HCT116 (cell line): ENCODE measurements at regions not wholly inside any gene's neighbourhood (a gene's known extent, or its start where the extent isn't known, plus 50 kb on each side); places are given as distances from the start of the nearest gene placed in this dataset.

ENCODE experiments used
- ATAC-seq: fragments of 200-7000 bp; cut with Tn5 transposase; 2 replicates; pipeline ENCODE4 v1.9.1; 2020; ENCODE audit warnings: mild to moderate bottlenecking, moderate library complexity
- BruUV-seq: library from RNA; stranded (reverse); fragments of 400-500 nt; replicated peaks from 2 replicates; lab custom pipeline; 2021; lab: Mats Ljungman, UMichigan
- CTCF ChIA-PET: fragments of 300-600 bp; sonication (Branson Sonifier 250); formaldehyde crosslinking; loops from one replicate; lab custom pipeline; 2021; ENCODE audit warnings: antibody characterized with exemption; lab: Charles Lee
- POLR2A ChIA-PET: fragments of 300-600, 350-600 bp; sonication (Branson Sonifier 250); formaldehyde crosslinking; loops from one replicate; lab custom pipeline; 2021; ENCODE audit warnings: antibody characterized with exemption; lab: Charles Lee
- RAD21 ChIA-PET, 2 experiments: fragments of 300-600 bp; sonication (Branson Sonifier 250); formaldehyde crosslinking; loops; one replicate each; lab custom pipeline; 2023; ENCODE audit warnings: low total read pairs in 2 of 2; ENCODE audit not compliant: uncharacterized antibody in 2 of 2, unreplicated experiment in 2 of 2, low non-redundant PET in 1 of 2; lab: Charles Lee
- DNase-seq: peaks from one replicate; pipeline ENCODE4 v3.0.0-alpha.2; 2010; ENCODE audit warnings: low read depth, low spot score
- H2AFZ ChIP-seq: fragments of 200-600 bp; shearing (Covaris generic), sonication (generic); 2 replicates; pipeline ENCODE4 v1.6.1; 2017; ENCODE audit warnings: low read depth, mixed run types, mixed read lengths, antibody characterized with exemption, low read length; ENCODE audit not compliant: poor library complexity, severe bottlenecking
- H3K27ac ChIP-seq: 2 replicates; pipeline ENCODE4 v1.5.1; 2012; ENCODE audit warnings: low read depth, low read length
- H3K27me3 ChIP-seq: fragments of 200-600 bp; sonication (generic); 2 replicates; pipeline ENCODE4 v1.6.1; 2016; ENCODE audit warnings: mixed run types, low read length, mixed read lengths; ENCODE audit not compliant: insufficient read depth
- H3K36me3 ChIP-seq, 2 experiments: fragments of 200-500 bp in 1 of 2; fragments of 200-600 bp in 1 of 2; sonication (Bioruptor generic) in 1 of 2; sonication (generic) in 1 of 2; 2 replicates each; pipeline versions ENCODE4 v1.5.1 to v1.6.1; 2014 to 2016; ENCODE audit warnings: low read length in 2 of 2, inconsistent platforms in 1 of 2, mixed read lengths in 1 of 2, mixed run types in 1 of 2; ENCODE audit not compliant: insufficient read depth in 2 of 2, control insufficient read depth in 1 of 2
- H3K4me1 ChIP-seq, 2 experiments: fragments of 200-600 bp in 1 of 2; sonication (generic) in 1 of 2; 2 replicates each; pipeline versions ENCODE4 v1.5.1 to v1.6.1; 2012 to 2017; ENCODE audit warnings: low read length in 2 of 2, inconsistent platforms in 1 of 2, mild to moderate bottlenecking in 1 of 2, mixed read lengths in 1 of 2, mixed run types in 1 of 2, moderate library complexity in 1 of 2; ENCODE audit not compliant: insufficient read depth in 2 of 2, control insufficient read depth in 1 of 2
- H3K4me2 ChIP-seq: fragments of 200-600 bp; sonication (generic); 2 replicates; pipeline ENCODE4 v1.6.1; 2017; ENCODE audit warnings: mixed run types, low read length, mixed read lengths
- H3K4me3 ChIP-seq, 2 experiments: fragments of 200-600 bp in 1 of 2; sonication (generic) in 1 of 2; replicated peaks in 1 of 2; 2 replicates each; pipeline ENCODE4 v1.5.1; 2011 to 2016; ENCODE audit warnings: low read length in 2 of 2, control low read depth in 1 of 2, low read depth in 1 of 2, mild to moderate bottlenecking in 1 of 2, mixed read lengths in 1 of 2, mixed run types in 1 of 2
- H3K79me2 ChIP-seq: fragments of 200-600 bp; sonication (generic); 2 replicates; pipeline ENCODE4 v1.6.1; 2017; ENCODE audit warnings: mild to moderate bottlenecking, mixed run types, low read length, moderate library complexity, mixed read lengths; ENCODE audit not compliant: insufficient read depth
- H3K9ac ChIP-seq: fragments of 200-600 bp; sonication (generic); 2 replicates; pipeline ENCODE4 v1.6.1; 2016; ENCODE audit warnings: low read length, mixed read lengths
- H3K9me2 ChIP-seq: fragments of 200-600 bp; sonication (generic), shearing (Covaris generic); 2 replicates; pipeline ENCODE4 v1.6.1; 2017; ENCODE audit warnings: mixed run types, mild to moderate bottlenecking, moderate library complexity; ENCODE audit not compliant: insufficient read depth
- H3K9me3 ChIP-seq, 2 experiments: fragments of 200-500 bp in 1 of 2; fragments of 200-600 bp in 1 of 2; sonication (Bioruptor generic) in 1 of 2; sonication (generic) in 1 of 2; 2 replicates each; pipeline ENCODE4 v1.6.1; 2014 to 2017; ENCODE audit warnings: low read length in 2 of 2, mixed read lengths in 2 of 2, inconsistent platforms in 1 of 2, low read depth in 1 of 2, mild to moderate bottlenecking in 1 of 2, mixed run types in 1 of 2, moderate library complexity in 1 of 2; ENCODE audit not compliant: control insufficient read depth in 1 of 2, insufficient read depth in 1 of 2
- H4K20me1 ChIP-seq: fragments of 200-600 bp; sonication (generic), shearing (Covaris generic); 2 replicates; pipeline ENCODE4 v1.6.1; 2017; ENCODE audit warnings: mixed run types, mild to moderate bottlenecking, moderate library complexity; ENCODE audit not compliant: insufficient read depth
- CBX3 ChIP-seq: IDR thresholded peaks from 2 replicates; pipeline ENCODE4 v1.6.1; 2012; ENCODE audit warnings: low read depth
- CEBPB ChIP-seq: IDR thresholded peaks from 2 replicates; pipeline ENCODE4 v1.6.1; 2012; ENCODE audit warnings: low read depth
- CTCF ChIP-seq, 3 experiments: fragments of 200-600 bp in 1 of 3; sonication (generic) in 1 of 3; IDR thresholded peaks in 2 of 3; conservative IDR thresholded peaks in 1 of 3; 2 replicates each; pipeline ENCODE4 v1.5.1; 2012 to 2017; ENCODE audit warnings: low read depth in 2 of 3, low read length in 2 of 3, antibody characterized with exemption in 1 of 3, borderline replicate concordance in 1 of 3, control low read depth in 1 of 3, mild to moderate bottlenecking in 1 of 3, mixed read lengths in 1 of 3, mixed run types in 1 of 3, moderate library complexity in 1 of 3; ENCODE audit not compliant: insufficient read depth in 1 of 3
- ELF1 ChIP-seq: IDR thresholded peaks from 2 replicates; pipeline ENCODE4 v1.6.1; 2012; ENCODE audit warnings: low read depth, borderline replicate concordance
- EZH2phosphoT487 ChIP-seq: fragments of 200-600 bp; IDR thresholded peaks from 2 replicates; pipeline ENCODE4 v1.6.1; 2018; ENCODE audit warnings: antibody characterized with exemption, borderline replicate concordance
- JUND ChIP-seq: IDR thresholded peaks from 2 replicates; pipeline ENCODE4 v1.6.1; 2012
- POLR2AphosphoS5 ChIP-seq: IDR thresholded peaks from 2 replicates; pipeline ENCODE4 v1.6.1; 2011; ENCODE audit warnings: mild to moderate bottlenecking, low read depth, low read length, moderate library complexity
- REST ChIP-seq: IDR thresholded peaks from 2 replicates; pipeline ENCODE4 v1.6.1; 2012; ENCODE audit warnings: low read depth
- SIN3A ChIP-seq: IDR thresholded peaks from 2 replicates; pipeline ENCODE4 v1.6.1; 2012; ENCODE audit warnings: low read depth
- SP1 ChIP-seq: IDR thresholded peaks from 2 replicates; pipeline ENCODE4 v1.6.1; 2012; ENCODE audit warnings: low read depth
- YY1 ChIP-seq: IDR thresholded peaks from 2 replicates; pipeline ENCODE4 v1.6.1; 2011; ENCODE audit warnings: low read length, low read depth, moderate library complexity, mild to moderate bottlenecking; ENCODE audit not compliant: insufficient replicate concordance; ENCODE audit errors: extremely low read depth
- ZBTB33 ChIP-seq: IDR thresholded peaks from 2 replicates; pipeline ENCODE4 v1.6.1; 2011; ENCODE audit warnings: mild to moderate bottlenecking, low read length, moderate library complexity; ENCODE audit not compliant: insufficient replicate concordance; ENCODE audit errors: extremely low read depth
- ZFX ChIP-seq: fragments of 450-650 bp; IDR thresholded peaks from 2 replicates; pipeline ENCODE4 v1.6.1; 2017
- intact Hi-C: fragments of 100-400 bp; cut with micrococcal nuclease; formaldehyde crosslinking; loops from 2 replicates; pipeline ENCODE4 v1.10.0; 2022

GRCh38 chr2:167381349-167381748, 493.1 kb downstream of the XIRP2 start:
- no peak for DNase-seq
- no peaks in the 10 kb centered on the region for H3K9me2 ChIP-seq
- H3K9me3 ChIP-seq: no peaks in the 10 kb centered on the region
- TF ChIP-seq ZBTB33 (no peak), JUND (no peak), CEBPB (no peak), ELF1 (no peak)
- H3K9ac ChIP-seq: no peak overlapping the region
- no peaks in the 10 kb centered on the region for H3K79me2 ChIP-seq
- ATAC-seq: no peak
- ChIA-PET CTCF (no interaction called here), POLR2A (no interaction called here), RAD21 (no interaction called here)
- H3K27me3 ChIP-seq: 0 out of 2 replicates have a peak, but pooled peaks cover 3% of the 10 kb centered on the region
- no peak overlapping the region for H3K27ac ChIP-seq
- H2AFZ ChIP-seq: no peak overlapping the region
- H3K36me3 ChIP-seq: no peaks in the 10 kb centered on the region
- H4K20me1 ChIP-seq: no peaks in the 10 kb centered on the region
- BruUV-seq: no TSS peak
- no peaks in the 10 kb centered on the region for H3K4me1 ChIP-seq
- H3K4me3 ChIP-seq: no peak overlapping the region
- H3K4me2 ChIP-seq: no peak overlapping the region
- intact Hi-C loops: no loop called here

GRCh38 chr2:167380555-167380954, 492.3 kb downstream of the XIRP2 start:
- Histone ChIP-seq H3K36me3 (no peaks in the 10 kb centered on the region), H3K27ac (no peak overlapping the region), H3K79me2 (no peaks in the 10 kb centered on the region), H3K4me2 (no peak overlapping the region), H3K9ac (no peak overlapping the region), H3K4me1 (no peaks in the 10 kb centered on the region), H4K20me1 (no peaks in the 10 kb centered on the region), H3K4me3 (no peak overlapping the region), H3K9me3 (no peaks in the 10 kb centered on the region), H3K9me2 (no peaks in the 10 kb centered on the region), H2AFZ (no peak overlapping the region), H3K27me3 (0 out of 2 replicates have a peak, but pooled peaks cover 3% of the 10 kb centered on the region)
- ChIA-PET CTCF (no interaction called here), POLR2A (no interaction called here), RAD21 (no interaction called here)
- DNase-seq: no peak
- ATAC-seq: no peak
- intact Hi-C loops: no loop called here
- no peak for TF ChIP-seq REST
- TF ChIP-seq YY1: no peak
- no peak for TF ChIP-seq CBX3
- TF ChIP-seq ELF1: no peak
- TF ChIP-seq POLR2AphosphoS5: no peak
- TF ChIP-seq SP1: no peak
- no peak for TF ChIP-seq SIN3A
- no peak for TF ChIP-seq CTCF (IDR thresholded peaks at IDR 0.05 in 2 of 3, conservative IDR thresholded peaks at IDR 0.05 in 1 of 3; ENCODE audit: borderline replicate concordance in 1 of 3, insufficient read depth in 1 of 3, low read depth in 2 of 3, low read length in 2 of 3)
- no peak for TF ChIP-seq ZFX
- TF ChIP-seq EZH2phosphoT487: no peak
- no TSS peak for BruUV-seq
